GM20431 (cell line): ENCODE measurements at regions not wholly inside any gene's neighbourhood (a gene's known extent, or its start where the extent isn't known, plus 50 kb on each side); places are given as distances from the start of the nearest gene placed in this dataset.

Experiments used
- in situ Hi-C: fragments of 300-500 bp; cut with MseI, MboI; formaldehyde crosslinking; loops from one replicate; pipeline ENCODE4 v1.15.0; 2020; ENCODE audit warnings: low sequenced_read_pairs; ENCODE audit not compliant: unreplicated experiment

DNA sequence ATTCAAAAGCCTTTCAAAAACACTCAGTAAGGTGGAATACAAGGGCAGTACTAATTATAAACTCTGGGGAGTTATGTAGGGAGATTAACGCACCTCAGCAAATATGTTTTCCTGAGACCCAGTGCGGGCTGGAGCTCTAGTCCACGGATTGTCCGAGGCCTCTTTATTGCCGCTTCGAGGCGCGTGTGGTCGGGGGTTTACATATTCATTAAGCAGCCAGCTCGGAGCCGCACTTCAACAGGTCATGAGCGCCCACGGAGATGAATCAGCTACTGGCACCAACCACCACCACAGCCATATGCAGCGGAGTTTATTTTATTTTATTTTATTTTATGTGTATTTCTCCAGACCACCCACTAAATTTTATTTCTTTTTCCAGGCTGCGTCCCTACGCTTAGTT is 195.9 kb upstream of the ADARB2 start:
- in situ Hi-C loops: no loop called here

- in situ Hi-C loops: no loop called here
Measured at GRCh38 chr10:1932692-1933094, 195.4 kb upstream of the ADARB2 start.

GRCh38 chr10:1928606-1929005 is 191.3 kb upstream of the ADARB2 start:
- in situ Hi-C loops: no loop called here

GRCh38 chr10:1923998-1924397 is 186.7 kb upstream of the ADARB2 start:
- in situ Hi-C loops: no loop called here

GRCh38 chr10:1923586-1923985 is 186.3 kb upstream of the ADARB2 start:
- in situ Hi-C loops: no loop called here

DNA sequence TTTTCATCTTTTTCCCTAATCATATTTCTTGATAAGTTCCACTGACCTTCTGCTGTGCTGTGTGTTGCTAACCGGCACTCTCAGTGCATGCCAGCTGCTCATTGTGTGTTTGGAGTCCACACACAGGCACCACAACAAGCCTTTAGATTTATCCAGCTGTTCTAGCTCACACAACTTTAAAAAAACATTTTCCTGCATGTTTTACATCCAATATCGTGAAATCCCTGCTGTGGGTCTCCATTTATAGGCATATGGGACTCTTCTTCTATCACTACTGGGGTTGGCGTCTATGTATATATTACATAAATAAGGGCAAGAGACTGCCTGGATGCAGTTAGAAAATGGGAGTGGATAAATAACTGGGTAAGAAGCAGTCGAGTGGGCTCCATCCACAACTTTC is 183.6 kb upstream of the ADARB2 start:
- in situ Hi-C loops: no loop called here

DNA sequence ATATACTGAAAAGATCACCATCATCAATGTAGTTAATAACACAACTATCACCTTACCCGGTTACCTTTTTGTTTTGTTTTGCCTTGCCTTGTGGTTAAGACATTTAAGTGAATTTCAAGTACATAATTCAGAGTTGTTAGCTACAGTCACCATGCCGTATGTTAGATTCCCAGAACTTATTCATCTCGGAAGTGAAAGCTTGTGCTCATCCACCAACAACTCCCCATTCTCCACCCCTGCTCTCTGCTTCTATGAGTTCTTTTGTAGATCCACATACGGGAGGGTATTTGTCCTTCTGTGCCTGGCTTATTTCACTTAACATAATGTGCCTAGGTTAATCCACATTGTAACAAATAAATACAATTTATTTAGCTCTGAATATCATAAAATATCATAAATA is 182.8 kb upstream of the ADARB2 start:
- in situ Hi-C loops: no loop called here

DNA sequence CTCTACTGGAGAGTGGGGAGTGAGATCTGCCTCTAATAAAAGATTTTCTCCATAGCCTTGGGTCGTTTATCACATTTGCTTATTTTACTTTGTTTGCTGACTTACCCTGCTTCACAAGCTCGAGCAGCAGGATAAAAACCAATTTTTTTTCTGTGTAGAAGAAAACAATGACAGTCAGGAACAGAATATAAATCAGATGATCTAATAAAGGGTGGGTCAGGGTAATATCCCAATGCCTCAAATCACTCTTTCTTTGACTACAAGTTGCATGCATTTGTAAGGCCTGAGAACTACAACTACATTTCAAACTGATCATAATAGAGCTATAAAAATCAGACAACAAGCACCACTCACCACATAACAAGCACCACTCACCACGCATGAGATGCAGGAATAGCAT is 174.4 kb upstream of the ADARB2 start:
- in situ Hi-C loops: no loop called here

- in situ Hi-C loops: no loop called here
Measured at GRCh38 chr10:1903982-1904381, 166.7 kb upstream of the ADARB2 start.

DNA sequence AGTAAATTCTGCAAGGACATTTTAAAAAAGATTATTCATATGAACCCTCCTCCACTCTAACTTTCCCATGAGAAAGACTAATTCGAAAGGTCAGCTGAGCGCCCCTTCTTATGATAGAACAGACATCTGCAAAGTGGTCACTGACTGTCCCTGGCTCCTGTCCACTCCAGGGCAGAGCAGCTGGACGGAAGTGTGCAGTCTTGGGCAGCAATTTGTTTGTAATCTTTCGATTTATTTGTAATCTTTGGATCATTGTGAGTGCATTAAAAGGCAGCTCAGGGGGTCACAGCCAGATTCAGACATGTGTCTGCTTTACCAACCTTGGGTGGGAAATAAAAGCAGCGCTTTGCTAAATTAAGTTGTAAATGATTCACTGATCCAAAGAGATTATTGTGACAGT is 158.8 kb upstream of the ADARB2 start:
- in situ Hi-C loops: no loop called here

DNA sequence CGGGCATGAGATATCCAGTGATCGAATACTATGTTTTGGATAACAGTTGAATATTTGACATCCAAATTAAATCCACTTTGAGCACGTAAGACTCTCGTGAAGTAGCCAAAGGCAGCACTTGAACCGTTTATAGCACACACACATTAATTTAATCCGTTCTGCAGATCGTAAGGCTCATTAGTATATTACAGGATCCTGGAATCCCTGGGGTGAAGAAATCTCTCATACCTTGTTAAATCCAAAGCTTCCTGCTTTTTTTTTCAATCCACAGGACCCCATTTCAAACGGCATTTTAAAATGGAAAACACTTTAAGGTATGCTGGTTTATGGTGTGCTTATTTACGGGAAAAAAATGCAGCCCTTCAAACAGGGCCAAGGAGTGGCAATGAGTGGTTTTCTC is 158.4 kb upstream of the ADARB2 start:
- in situ Hi-C loops: no loop called here

GRCh38 chr10:1894912-1895311 is 157.6 kb upstream of the ADARB2 start:
- in situ Hi-C loops: no loop called here

DNA sequence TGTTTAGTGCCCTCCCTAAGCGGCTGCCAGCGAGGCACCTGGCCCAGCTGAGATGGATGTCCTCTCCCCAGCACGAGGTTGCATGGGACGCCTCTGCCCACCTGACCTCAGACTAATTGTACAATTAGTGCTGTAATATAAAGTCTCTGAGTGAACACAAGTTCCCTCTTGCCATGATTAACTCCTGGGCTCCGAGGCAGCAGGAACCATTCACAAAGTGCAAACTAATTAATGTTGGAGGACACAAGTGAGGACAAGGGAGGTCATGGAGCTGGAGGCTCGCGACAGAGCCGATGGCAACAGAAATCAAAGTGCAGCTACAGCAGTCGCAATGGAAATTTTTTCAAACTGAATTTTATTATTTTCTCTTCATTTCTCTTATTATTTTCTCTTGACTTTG is 156.6 kb upstream of the ADARB2 start:
- in situ Hi-C loops: no loop called here

- in situ Hi-C loops: no loop called here
Measured at GRCh38 chr10:1886039-1886438, 148.7 kb upstream of the ADARB2 start.

- in situ Hi-C loops: no loop called here
Measured at GRCh38 chr10:1882728-1883127, 145.4 kb upstream of the ADARB2 start.

DNA sequence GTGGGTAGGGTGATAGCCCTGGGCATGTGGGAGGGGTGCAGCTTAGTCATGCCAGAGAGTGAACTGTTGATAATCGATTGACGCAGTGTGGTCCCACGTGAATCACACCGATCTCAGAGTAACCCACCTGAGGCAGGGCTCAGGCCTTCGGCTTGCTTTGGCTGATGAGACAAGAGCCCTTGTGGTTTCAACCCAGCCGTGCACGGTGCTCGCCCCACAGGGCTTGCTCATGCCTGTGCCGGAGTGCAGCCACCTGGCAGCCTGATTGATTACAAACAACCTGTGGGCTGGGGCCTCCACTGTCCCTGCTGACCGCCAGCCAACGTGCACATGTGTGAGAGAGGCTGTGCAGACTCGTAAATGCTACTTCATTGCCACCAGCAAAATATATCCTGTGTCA is 144.9 kb upstream of the ADARB2 start:
- in situ Hi-C loops: no loop called here

GRCh38 chr10:1881636-1882035 is 144.3 kb upstream of the ADARB2 start:
- in situ Hi-C loops: no loop called here

DNA sequence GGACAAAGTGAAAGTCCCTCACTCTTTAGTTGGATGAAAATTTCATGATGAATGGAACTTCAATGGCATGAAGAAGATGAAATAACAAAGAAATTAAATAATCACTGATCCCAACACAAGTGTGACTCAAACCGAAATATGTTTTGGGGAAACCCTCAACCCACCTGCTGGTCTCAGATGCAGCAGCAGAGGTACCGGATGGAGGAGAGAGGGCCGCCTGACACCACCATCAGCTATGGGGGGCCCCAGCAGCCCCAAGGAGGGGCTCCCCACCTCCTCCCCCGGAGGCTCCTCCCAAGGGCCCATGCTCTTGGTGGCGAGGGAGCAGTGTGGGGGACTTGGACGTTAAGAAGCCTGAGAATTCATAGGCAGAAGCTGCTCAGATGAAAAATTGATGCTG is 137.2 kb upstream of the ADARB2 start:
- in situ Hi-C loops: no loop called here

DNA sequence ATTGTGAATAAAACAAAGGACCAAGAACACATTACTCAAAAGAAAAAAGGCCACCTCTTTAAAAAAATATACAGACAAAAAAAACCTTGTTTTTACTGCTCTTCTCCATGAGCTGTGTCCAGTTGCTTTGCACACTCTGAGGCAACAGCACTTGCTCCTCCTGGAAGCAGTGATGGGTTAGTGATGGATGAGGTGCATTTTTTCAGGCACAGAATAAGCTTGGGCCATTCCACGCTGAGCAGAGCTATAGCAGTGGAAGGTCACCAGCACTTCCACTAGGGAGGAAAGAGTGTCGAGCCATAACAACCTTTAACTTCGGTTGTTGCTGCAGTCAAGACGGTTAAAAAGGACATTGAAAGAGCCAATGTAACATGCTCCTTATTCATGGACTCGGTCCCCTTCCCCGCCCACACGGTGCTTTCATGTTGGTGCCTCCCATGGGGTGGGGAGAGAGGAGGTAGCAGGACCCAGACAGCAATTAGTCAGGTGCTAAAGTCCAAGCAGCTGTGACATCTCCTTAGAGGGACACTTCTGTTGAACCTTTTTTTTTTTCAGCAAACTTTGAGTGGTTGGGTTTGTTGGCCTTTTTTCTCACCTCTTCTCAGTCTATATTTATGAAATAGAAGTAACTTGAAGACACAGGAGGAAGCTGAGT is 136.5 kb upstream of the ADARB2 start:
- in situ Hi-C loops: no loop called here

DNA sequence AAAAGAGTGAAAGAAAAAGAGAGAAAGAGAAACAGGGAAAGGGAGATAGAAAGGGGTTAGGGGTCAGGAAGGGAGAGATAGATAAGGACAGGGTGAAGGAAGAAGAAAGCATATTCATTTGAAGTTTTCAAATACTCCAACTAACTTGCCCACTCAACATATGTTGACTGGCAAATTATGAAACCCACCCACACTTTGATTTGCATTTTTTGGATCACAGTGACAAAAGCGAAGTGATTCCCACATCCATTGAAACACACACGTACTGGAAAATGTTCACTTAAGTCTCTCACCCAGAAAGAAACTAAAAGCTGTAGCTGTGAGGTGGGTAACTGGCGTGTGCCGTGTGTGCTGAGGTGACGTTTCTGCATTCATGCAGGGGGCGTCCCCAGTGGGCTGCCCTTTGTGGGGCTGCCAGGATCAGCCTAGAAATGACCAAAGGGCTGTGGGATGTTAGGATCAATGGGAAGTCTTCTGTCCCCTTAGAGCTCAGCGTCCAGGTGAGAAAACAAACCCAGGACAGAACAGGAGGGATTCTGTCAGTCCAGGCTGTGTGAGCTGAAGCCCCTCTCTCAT is 134.9 kb upstream of the ADARB2 start:
- in situ Hi-C loops: no loop called here

- in situ Hi-C loops: no loop called here
Measured at GRCh38 chr10:1870491-1870890, 133.2 kb upstream of the ADARB2 start.

- in situ Hi-C loops: no loop called here
Measured at GRCh38 chr10:1869861-1870260, 132.5 kb upstream of the ADARB2 start.
